SK-N-MC (cell line): ENCODE measurements at regions not wholly inside any gene's neighbourhood (a gene's known extent, or its start where the extent isn't known, plus 50 kb on each side); places are given as distances from the start of the nearest gene placed in this dataset.

Experiments
- EZH2 ChIP-seq: fragments of 200-600 bp; sonication (generic); IDR thresholded peaks from one replicate; pipeline ENCODE4 v1.6.1; 2017; ENCODE audit warnings: antibody characterized with exemption
- FOXP2 ChIP-seq: optimal IDR thresholded peaks from 2 replicates; pipeline ENCODE3; 2011; ENCODE audit warnings: mild to moderate bottlenecking, moderate library complexity; ENCODE audit not compliant: insufficient read depth; ENCODE audit errors: extremely low read length, control extremely low read depth
- POLR2AphosphoS5 ChIP-seq: IDR thresholded peaks from 2 replicates; pipeline ENCODE4 v1.6.1; 2012; ENCODE audit warnings: mild to moderate bottlenecking, low read depth, low read length, borderline replicate concordance

DNA sequence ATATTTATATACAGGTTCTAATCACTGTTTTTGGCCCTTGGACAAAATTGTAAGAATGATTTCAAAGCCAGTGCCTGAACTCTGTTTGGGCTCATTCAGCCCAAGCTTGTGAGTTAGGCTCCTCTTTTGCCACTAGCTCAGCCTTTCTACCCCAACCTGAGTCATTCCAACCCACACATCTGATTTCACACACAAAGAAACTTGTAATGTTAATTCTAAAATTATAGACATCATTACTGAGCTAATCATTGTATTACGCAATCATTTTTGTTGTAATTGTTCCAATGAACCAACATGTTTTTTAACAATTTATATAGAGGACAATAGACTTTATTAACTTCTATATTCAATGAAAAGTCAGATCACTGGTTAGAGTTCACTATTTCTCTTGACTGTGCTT, 441.1 kb downstream of the ETNK1 start:
- TF ChIP-seq POLR2AphosphoS5 (no peak), EZH2 (no peak), FOXP2 (no peak)
